Keratinocyte (primary cell): ENCODE measurements at regions not wholly inside any gene's neighbourhood (a gene's known extent, or its start where the extent isn't known, plus 50 kb on each side); places are given as distances from the start of the nearest gene placed in this dataset.

Source experiments
- DNase-seq: peaks from one replicate; pipeline ENCODE4 v3.0.0-alpha.2; 2011; ENCODE audit warnings: low read depth, missing footprints, low spot score
- FAIRE-seq: peaks from 2 replicates; lab custom pipeline; 2011; peaks lifted over from hg19 to GRCh38; lab: Jason Lieb, UNC
- H2AFZ ChIP-seq: 2 replicates; pipeline ENCODE4 v1.6.0; 2012; ENCODE audit warnings: low read length, control low read depth, inconsistent platforms; ENCODE audit not compliant: control insufficient read depth
- H3K27ac ChIP-seq: 2 replicates; pipeline ENCODE4 v1.5.1; 2011; ENCODE audit warnings: low read length; ENCODE audit not compliant: control insufficient read depth, insufficient read depth
- H3K27me3 ChIP-seq: 3 replicates; pipeline ENCODE4 v1.6.0; 2011; ENCODE audit warnings: low read length; ENCODE audit not compliant: control insufficient read depth, insufficient read depth; ENCODE audit errors: extremely low read depth
- H3K36me3 ChIP-seq, 2 experiments: 2 replicates in 1 of 2; 3 replicates in 1 of 2; pipeline ENCODE4 v1.5.1; 2011; ENCODE audit warnings: low read length in 2 of 2, mild to moderate bottlenecking in 1 of 2; ENCODE audit not compliant: control insufficient read depth in 2 of 2, insufficient read depth in 2 of 2; ENCODE audit errors: extremely low read depth in 1 of 2
- H3K4me1 ChIP-seq: 3 replicates; pipeline ENCODE4 v1.5.1; 2011; ENCODE audit warnings: low read length; ENCODE audit not compliant: control insufficient read depth, insufficient read depth; ENCODE audit errors: extremely low read depth
- H3K4me2 ChIP-seq: 3 replicates; pipeline ENCODE4 v1.6.0; 2011; ENCODE audit warnings: low read depth, low read length; ENCODE audit not compliant: control insufficient read depth, insufficient read depth; ENCODE audit errors: extremely low read depth
- H3K4me3 ChIP-seq, 3 experiments: fragments of 200-600 bp in 1 of 3; sonication (generic) in 1 of 3; 2 replicates in 2 of 3; 3 replicates in 1 of 3; pipeline ENCODE4 v1.5.1; 2011 to 2016; ENCODE audit warnings: low read length in 3 of 3, mild to moderate bottlenecking in 3 of 3, control low read depth in 2 of 3, inconsistent platforms in 1 of 3, low read depth in 1 of 3, mixed read lengths in 1 of 3, mixed run types in 1 of 3, moderate library complexity in 1 of 3; ENCODE audit not compliant: control insufficient read depth in 2 of 3, insufficient read depth in 2 of 3; ENCODE audit errors: extremely low read depth in 1 of 3
- H3K79me2 ChIP-seq: 2 replicates; pipeline ENCODE4 v1.6.0; 2012; ENCODE audit warnings: low read length; ENCODE audit not compliant: control insufficient read depth, insufficient read depth
- H3K9ac ChIP-seq: 3 replicates; pipeline ENCODE4 v1.6.0; 2011; ENCODE audit warnings: low read length; ENCODE audit not compliant: control insufficient read depth, insufficient read depth; ENCODE audit errors: extremely low read depth
- H3K9me1 ChIP-seq: 3 replicates; pipeline ENCODE4 v1.6.0; 2011; ENCODE audit warnings: low read length; ENCODE audit not compliant: control insufficient read depth, insufficient read depth; ENCODE audit errors: extremely low read depth
- H3K9me3 ChIP-seq: 2 replicates; pipeline ENCODE4 v1.5.1; 2012; ENCODE audit warnings: low read depth, low read length; ENCODE audit not compliant: control insufficient read depth
- H4K20me1 ChIP-seq: 3 replicates; pipeline ENCODE4 v1.6.0; 2011; ENCODE audit warnings: low read length; ENCODE audit not compliant: control insufficient read depth, insufficient read depth; ENCODE audit errors: extremely low read depth
- CTCF ChIP-seq, 3 experiments: IDR thresholded peaks in 1 of 3; conservative IDR thresholded peaks in 1 of 3; optimal IDR thresholded peaks in 1 of 3; 2 replicates in 2 of 3; 3 replicates in 1 of 3; pipeline versions ENCODE3 to v1.5.1; 2011; ENCODE audit warnings: low read length in 3 of 3, mild to moderate bottlenecking in 3 of 3, moderate library complexity in 2 of 3, control low read depth in 1 of 3, inconsistent platforms in 1 of 3; ENCODE audit not compliant: insufficient read depth in 2 of 3; ENCODE audit errors: extremely low read depth in 1 of 3
- EZH2 ChIP-seq: IDR thresholded peaks from one replicate; pipeline ENCODE4 v1.6.1; 2012; ENCODE audit warnings: inconsistent platforms, mild to moderate bottlenecking, low read length, moderate library complexity
- dilution Hi-C: fragments of 300-500 bp; cut with MboI; formaldehyde crosslinking; loops from one replicate; pipeline ENCODE4 v1.7.0; 2020; ENCODE audit warnings: low sequenced_read_pairs; ENCODE audit not compliant: extremely low pct_ligation_motif_present

GRCh38 chr2:220533485-220533884 lies 906.1 kb downstream of the SLC4A3 start:
- no peak overlapping the region for H3K4me2 ChIP-seq
- no peaks in the 10 kb centered on the region for H3K36me3 ChIP-seq
- no peaks in the 10 kb centered on the region for H3K4me1 ChIP-seq
- H3K27me3 ChIP-seq: no peaks in the 10 kb centered on the region
- DNase-seq: no peak
- no peak overlapping the region for H3K9ac ChIP-seq
- TF ChIP-seq CTCF (optimal IDR thresholded peaks at IDR 0.05 in 1 of 3, IDR thresholded peaks at IDR 0.05 in 1 of 3, conservative IDR thresholded peaks at IDR 0.05 in 1 of 3; ENCODE audit: extremely low read depth in 1 of 3, insufficient read depth in 2 of 3, low read length in 3 of 3): peak; percentile 34 to 54 (median 52)
- TF ChIP-seq EZH2: no peak
- peak; percentile 82 for FAIRE-seq
- dilution Hi-C loops: no loop called here
- H3K9me1 ChIP-seq: no peaks in the 10 kb centered on the region
- H2AFZ ChIP-seq: no peak overlapping the region
- peaks cover 3% of the 10 kb centered on the region for H3K9me3 ChIP-seq
- no peaks in the 10 kb centered on the region for H4K20me1 ChIP-seq
- H3K79me2 ChIP-seq: no peaks in the 10 kb centered on the region
- no peak overlapping the region for H3K27ac ChIP-seq
- H3K4me3 ChIP-seq: no peak overlapping the region

GRCh38 chr2:220539481-220539880 lies 912.1 kb downstream of the SLC4A3 start:
- Histone ChIP-seq H3K9me3 (peaks cover 3% of the 10 kb centered on the region), H3K4me2 (no peak overlapping the region), H3K9ac (no peak overlapping the region), H2AFZ (no peak overlapping the region), H3K4me3 (no peak overlapping the region), H3K27me3 (no peaks in the 10 kb centered on the region), H3K9me1 (no peaks in the 10 kb centered on the region), H3K27ac (no peak overlapping the region), H4K20me1 (no peaks in the 10 kb centered on the region), H3K4me1 (no peaks in the 10 kb centered on the region), H3K36me3 (no peaks in the 10 kb centered on the region), H3K79me2 (no peaks in the 10 kb centered on the region)
- DNase-seq: no peak
- TF ChIP-seq EZH2 (no peak), CTCF (optimal IDR thresholded peaks at IDR 0.05 in 1 of 3, IDR thresholded peaks at IDR 0.05 in 1 of 3, conservative IDR thresholded peaks at IDR 0.05 in 1 of 3; ENCODE audit: extremely low read depth in 1 of 3, insufficient read depth in 2 of 3, low read length in 3 of 3) (no peak)
- no peak for FAIRE-seq
- dilution Hi-C loops: no loop called here
